ENCODE measurements at regions not wholly inside any gene's neighbourhood (a gene's known extent, or its start where the extent isn't known, plus 50 kb on each side); places are given as distances from the start of the nearest gene placed in this dataset.

DNA sequence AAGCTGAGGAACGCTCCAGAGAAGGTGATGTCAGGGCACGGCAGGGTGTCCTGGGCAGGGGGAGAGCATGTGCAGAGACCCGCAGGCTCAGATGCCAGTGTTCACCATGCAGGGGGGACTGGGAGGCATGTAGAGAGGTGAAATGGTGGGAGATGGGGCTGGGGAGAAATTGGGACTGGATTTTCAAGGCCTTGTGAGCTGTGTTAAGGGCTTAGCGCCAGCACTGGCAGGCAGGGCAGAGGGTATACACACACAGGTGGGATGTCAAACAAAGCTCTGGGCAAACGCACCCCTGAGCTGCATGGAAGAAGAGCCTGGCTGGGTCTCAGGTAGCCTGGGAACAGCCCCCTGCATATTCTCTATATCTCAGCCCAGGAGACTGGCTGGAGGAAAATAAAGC, 282.7 kb downstream of the SHQ1 start:
- no peak for DNase-seq (ENCODE audit: low spot score)

GRCh38 chr3:72563690-72564370, 284.4 kb downstream of the SHQ1 start:
- DNase-seq (ENCODE audit: low spot score) = no peak

DNA sequence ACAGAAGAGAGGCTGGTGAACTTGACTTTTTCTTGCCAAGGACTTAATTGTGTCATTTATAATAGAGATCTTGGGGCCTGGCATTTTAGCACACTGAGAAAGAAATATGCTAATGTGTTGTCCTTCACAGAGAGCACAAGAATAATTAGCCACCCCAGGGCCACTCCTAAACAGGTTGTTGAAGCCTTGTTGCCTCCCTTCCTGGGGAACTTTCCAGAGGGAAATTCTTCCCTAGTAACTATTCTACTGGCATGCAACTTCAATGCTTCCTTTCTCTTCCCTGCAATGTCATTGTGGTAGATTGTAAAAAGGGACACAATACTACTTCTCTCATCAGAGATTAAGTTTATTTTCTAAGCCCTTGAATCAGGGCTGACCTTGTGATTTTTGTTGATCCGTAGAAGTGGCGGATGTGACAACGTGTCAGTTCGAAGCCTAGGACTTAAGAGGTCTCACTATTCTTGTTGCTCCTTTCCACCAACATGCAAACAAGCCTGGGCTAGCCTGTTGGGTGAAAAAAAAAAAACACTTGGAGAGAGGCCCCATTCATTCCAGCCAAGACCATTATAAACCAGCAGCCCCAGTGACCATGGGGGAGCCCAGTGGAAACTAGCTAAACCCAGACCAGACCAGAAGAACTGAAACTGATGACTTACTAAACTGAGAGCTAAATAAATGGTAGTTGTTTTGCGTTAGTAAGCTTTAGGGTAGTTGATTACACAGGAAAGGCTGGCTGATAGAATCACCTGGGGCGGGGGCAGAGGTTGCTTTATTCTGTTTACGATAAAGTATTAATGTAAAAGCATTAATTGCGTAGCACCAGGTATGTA, 287.2 kb downstream of the SHQ1 start:
- no peak for DNase-seq (ENCODE audit: low spot score)

- no peak for DNase-seq (ENCODE audit: low spot score)
Measured at GRCh38 chr3:72559385-72559784, 288.9 kb downstream of the SHQ1 start.

DNA sequence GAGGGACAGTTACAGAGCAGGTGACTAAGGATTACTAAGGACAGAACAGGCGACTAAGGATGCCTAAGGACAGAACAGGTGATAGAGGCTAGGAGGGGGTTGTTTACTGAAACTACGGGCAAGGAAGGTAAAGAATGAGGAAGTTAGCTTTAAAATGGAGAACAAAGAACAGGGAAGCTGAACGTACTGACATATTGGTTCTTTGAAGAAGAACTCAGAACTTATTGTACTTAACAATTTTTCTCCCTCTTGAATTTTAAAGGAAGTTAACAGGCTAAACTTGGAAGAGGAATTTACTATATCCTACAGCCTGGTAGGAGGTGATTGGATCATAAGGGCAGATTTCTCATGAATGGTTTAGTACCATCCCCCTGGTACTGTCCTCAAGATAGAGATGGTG, 290.2 kb downstream of the SHQ1 start:
- DNase-seq (ENCODE audit: low spot score) = no peak

DNA sequence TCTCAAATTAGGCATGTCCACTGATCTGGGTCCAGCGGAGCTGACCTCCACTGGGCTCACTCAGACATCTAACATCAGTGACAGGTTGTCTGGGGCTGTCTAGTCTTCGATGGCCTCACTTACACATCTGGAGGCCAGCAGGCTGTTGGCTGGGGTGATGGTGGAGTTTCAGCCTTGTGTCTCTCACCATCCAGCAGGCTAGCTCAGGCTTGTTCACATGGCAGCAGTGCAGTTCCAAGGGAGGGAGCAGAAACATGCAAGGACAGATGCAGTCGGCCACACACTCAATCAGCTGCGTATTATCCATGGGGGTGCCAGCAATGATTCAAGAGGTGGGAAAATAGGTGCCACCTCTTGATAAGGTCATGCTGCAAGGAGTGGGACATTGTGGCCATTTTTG, 292.5 kb downstream of the SHQ1 start:
- DNase-seq (ENCODE audit: low spot score) = no peak

DNA sequence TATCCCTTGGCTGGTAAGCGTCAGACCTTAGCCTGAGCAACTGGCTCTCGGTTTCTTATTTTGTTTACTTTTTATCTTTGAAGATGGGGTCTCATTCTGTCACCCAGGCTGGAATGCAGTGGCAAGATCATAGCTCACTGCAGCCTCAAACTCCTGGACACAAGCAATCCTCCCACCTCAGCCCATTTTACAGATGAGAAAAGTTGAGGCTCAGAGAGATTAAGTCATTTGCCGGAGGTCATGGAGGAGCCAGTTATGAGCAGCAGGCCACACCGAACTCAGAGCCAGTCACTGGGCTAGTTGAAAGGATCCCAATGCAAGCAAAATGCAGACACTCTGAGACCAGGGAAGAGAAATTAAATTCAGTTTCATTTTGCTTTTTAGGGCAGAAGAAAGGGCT, 293.6 kb downstream of the SHQ1 start:
- no peak for DNase-seq (ENCODE audit: low spot score)

DNA sequence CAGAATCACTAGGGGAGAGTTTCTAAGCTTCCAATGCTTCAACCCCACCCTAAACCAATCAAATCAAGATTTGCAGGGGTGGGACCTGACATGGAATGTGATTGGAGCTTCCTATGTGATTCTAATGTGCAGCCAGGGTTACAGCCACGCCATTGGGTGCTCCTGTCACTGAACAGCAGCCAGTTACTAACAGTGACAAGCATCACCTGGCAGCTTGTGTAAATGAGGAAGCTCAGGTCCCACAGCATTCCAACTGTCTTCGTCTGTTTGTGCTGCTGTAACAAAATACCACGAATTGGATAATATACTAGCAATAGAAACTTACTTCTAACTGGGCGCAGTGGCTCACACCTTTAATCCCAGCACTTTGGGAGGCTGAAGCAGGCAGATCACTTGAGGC, 294.9 kb downstream of the SHQ1 start:
- DNase-seq (ENCODE audit: low spot score) = no peak

GRCh38 chr3:72550582-72551262, 297.5 kb downstream of the SHQ1 start:
- DNase-seq (ENCODE audit: low spot score) = no peak

DNA sequence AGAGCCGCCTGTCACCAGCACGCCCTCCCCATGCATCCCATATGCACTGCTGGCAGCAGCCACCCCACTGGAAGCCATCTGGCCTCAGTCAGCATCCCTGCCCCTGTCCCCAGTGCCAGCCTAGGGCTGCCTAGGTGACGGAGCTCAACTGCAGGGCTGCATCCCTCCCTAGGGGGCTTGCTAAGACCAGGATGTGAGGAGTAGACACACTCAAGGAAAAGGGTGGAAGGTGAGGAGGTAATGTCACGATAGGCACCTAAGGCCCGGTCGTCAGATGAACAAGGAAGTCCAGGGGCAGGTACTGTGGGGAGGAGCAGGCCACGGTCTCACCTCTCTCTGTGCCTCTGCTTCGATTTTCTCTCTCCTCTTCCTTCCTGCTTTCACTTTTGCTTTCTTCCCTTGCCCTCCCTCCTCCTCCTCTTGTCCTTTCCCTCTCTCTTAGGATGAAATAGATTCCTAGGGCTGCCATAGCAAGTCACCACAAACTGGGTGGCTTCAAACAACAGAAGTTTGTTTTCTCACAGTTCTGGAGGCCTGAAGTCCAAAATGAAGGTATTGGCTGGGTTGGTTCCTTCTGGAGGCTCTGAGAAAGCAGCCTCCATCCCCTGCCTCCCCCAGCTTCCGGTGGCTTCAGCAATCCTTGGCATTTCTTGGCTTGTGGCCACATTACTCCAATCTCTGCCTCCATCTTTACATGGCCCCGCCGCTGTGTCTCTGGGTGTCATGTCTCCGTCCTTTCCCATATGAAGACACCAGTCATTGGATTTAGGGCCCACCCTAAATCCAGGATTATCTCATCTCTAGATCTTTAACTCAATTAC, 298.3 kb downstream of the SHQ1 start:
- no peak for DNase-seq (ENCODE audit: low spot score)

DNA sequence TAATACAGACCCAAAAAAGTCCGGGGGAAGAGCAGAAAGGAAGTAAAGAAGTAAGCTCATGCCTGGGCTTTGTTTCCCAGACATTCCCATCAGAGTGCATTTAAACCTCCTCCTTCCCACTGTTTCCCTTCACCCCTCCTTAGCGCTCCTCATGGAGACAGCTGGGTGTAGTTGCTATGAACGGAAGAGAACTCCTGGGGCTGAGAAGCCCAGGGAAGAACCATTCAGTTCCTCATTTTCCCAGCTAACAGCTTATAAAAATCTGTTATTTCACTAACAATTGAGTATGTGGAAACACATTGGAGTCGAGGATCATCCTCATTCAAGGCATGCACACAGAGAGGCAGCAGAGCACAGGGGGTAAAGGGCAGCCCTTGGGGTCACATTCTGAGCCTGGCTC, 299.3 kb downstream of the SHQ1 start:
- no peak for DNase-seq (ENCODE audit: low spot score)

DNA sequence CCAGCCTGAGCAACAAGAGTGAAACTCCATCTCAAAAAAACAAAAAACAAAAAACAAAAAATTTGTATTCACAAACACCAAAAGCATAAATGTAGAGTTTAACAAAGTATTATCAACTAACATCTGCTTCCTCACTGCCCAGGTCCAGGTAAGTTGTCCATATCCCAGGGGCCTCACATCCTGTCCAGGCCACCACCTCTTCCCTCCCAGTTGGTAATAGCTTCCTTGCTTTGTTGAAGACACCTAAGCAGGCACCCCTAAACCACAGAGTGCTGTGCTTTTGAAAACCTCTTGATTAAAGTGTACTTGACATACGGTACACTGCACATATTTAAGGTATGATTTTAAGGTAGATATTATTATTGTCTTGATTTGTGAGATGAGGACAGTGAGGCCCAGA, 299.8 kb downstream of the SHQ1 start:
- DNase-seq (ENCODE audit: low spot score) = no peak

GRCh38 chr3:72547183-72547582, 301.1 kb downstream of the SHQ1 start:
- no peak for DNase-seq (ENCODE audit: low spot score)

DNA sequence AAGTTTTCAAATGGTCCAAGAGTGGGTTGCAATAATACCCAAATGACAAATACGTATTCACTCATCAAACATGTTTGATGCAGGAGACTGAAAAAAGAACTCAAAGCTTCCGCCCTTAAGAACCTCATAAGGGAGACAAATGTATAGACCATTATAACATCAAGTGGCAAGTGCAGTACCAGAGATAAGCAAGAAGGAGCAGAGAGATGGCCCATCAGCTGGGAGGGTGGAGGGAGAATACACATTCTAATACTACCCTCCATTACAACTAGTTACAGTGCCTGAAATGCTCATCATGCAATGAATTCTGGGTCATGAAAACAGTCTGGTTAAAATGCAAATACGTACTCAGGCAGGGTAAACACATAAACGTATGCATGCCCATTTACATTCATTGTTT, 304.0 kb downstream of the SHQ1 start:
- DNase-seq (ENCODE audit: low spot score) = no peak

GRCh38 chr3:72543246-72543645, 305.0 kb downstream of the SHQ1 start:
- DNase-seq (ENCODE audit: low spot score) = no peak

GRCh38 chr3:72542781-72543180, 305.5 kb downstream of the SHQ1 start:
- no peak for DNase-seq (ENCODE audit: low spot score)

- DNase-seq (ENCODE audit: low spot score) = no peak
Measured at GRCh38 chr3:72539856-72540255, 308.4 kb downstream of the SHQ1 start.

- no peak for DNase-seq (ENCODE audit: low spot score)
Measured at GRCh38 chr3:72538070-72538745, 310.0 kb downstream of the SHQ1 start.

DNA sequence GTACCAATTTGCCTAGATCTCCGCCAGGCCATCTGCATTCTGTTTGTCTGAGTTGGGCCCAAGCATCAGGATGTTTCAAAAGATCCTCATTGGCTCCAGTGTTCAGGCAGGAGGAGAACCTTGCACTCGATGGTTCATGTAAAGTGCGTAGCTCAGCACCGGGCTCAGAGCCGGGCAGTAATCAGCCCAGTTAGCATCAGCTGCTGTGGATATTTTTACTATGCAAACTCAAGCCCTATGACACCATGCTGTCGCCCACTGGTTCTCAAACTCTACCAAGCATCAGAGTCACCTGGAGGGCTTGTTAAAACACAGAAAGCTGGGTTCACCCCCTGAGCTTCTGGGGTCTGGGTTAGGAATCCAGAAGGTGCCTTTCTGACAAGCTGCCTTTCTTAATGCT, 310.8 kb downstream of the SHQ1 start:
- DNase-seq (ENCODE audit: low spot score) = no peak

DNA sequence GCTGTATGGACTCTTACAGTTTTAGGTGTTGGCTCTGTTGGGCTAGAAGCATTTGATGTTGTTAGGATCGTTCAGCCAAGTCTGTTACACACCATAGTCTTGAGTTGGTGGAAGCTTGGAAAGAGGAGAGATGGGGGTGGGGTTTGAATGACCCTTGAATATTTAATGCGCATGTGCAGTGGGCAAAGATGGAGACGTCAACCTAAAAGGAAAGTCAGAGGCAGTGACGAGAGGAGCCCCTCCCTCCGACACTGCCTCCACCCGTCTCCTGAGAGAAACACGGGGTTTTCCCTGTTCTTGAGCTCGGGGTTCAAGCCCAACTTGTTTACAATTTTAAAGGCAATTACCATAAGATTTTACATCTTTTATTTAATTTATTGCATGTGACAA, 311.4 kb downstream of the SHQ1 start:
- DNase-seq (ENCODE audit: low spot score) = no peak

GRCh38 chr3:72536206-72536877, 311.9 kb downstream of the SHQ1 start:
- no peak for DNase-seq (ENCODE audit: low spot score)
